GM12878 (cell line): ENCODE measurements at regions not wholly inside any gene's neighbourhood (a gene's known extent, or its start where the extent isn't known, plus 50 kb on each side); places are given as distances from the start of the nearest gene placed in this dataset.
"Not testable (repeated sequence)": the region's sequence is repeated elsewhere in the genome, so short reads cannot be mapped to it uniquely, and the experiment has no call there.

Source experiments
- ATF7 ChIP-seq: fragments of 450-650 bp; IDR thresholded peaks from 2 replicates; pipeline ENCODE4 v1.6.1; 2016; ENCODE audit warnings: low read depth, mild to moderate bottlenecking
- CHD1 ChIP-seq: IDR thresholded peaks from 2 replicates; pipeline ENCODE4 v1.6.1; 2012; ENCODE audit warnings: low read depth, low read length, improper control_type of control experiment
- CREB1 ChIP-seq: IDR thresholded peaks from 2 replicates; pipeline ENCODE4 v1.6.1; 2012; ENCODE audit warnings: low read depth, mild to moderate bottlenecking, inconsistent platforms
- CTCF ChIP-seq, 3 experiments: IDR thresholded peaks in 2 of 3; conservative IDR thresholded peaks in 1 of 3; 2 replicates each; pipeline ENCODE4 v1.5.1; 2011; ENCODE audit warnings: low read depth in 3 of 3, low read length in 3 of 3, mild to moderate bottlenecking in 3 of 3, control low read depth in 2 of 3, moderate library complexity in 2 of 3, inconsistent platforms in 1 of 3, mixed read lengths in 1 of 3; ENCODE audit not compliant: control insufficient read depth in 2 of 3, insufficient read depth in 1 of 3; ENCODE audit errors: extremely low read depth in 1 of 3
- E2F4 ChIP-seq: IDR thresholded peaks from 2 replicates; pipeline ENCODE4 v1.6.1; 2012; ENCODE audit warnings: low read depth, low read length, improper control_type of control experiment
- EP300 ChIP-seq, 2 experiments: fragments of 150-350 bp in 1 of 2; IDR thresholded peaks; 2 replicates each; pipeline ENCODE4 v1.6.1; 2011 to 2012; ENCODE audit warnings: low read depth in 2 of 2, low read length in 2 of 2, borderline replicate concordance in 1 of 2, improper control_type of control experiment in 1 of 2, inconsistent platforms in 1 of 2; ENCODE audit not compliant: control insufficient read depth in 1 of 2
- KDM1A ChIP-seq: fragments of 200-600 bp; sonication (generic); IDR thresholded peaks from 2 replicates; pipeline ENCODE4 v1.6.1; 2016; ENCODE audit warnings: borderline replicate concordance
- MTA2 ChIP-seq: fragments of 450-650 bp; IDR thresholded peaks from 2 replicates; pipeline ENCODE4 v1.6.1; 2016; ENCODE audit warnings: low read depth, mild to moderate bottlenecking, moderate library complexity
- MYC ChIP-seq: IDR thresholded peaks from 2 replicates; pipeline ENCODE4 v1.6.1; 2011; ENCODE audit warnings: mild to moderate bottlenecking, low read length, moderate library complexity, inconsistent platforms; ENCODE audit not compliant: insufficient read depth, insufficient replicate concordance, insufficient read length, severe bottlenecking
- NR2C1 ChIP-seq: fragments of 450-650 bp; IDR thresholded peaks from 2 replicates; pipeline ENCODE4 v1.6.1; 2017; ENCODE audit warnings: antibody characterized with exemption, mild to moderate bottlenecking, moderate library complexity
- PAX5 ChIP-seq: IDR thresholded peaks from 2 replicates; pipeline ENCODE4 v1.6.1; 2011; ENCODE audit warnings: low read depth, low read length, borderline replicate concordance
- RAD21 ChIP-seq: IDR thresholded peaks from 2 replicates; pipeline ENCODE4 v1.6.1; 2011; ENCODE audit warnings: mild to moderate bottlenecking, low read depth, low read length, moderate library complexity; ENCODE audit not compliant: insufficient read depth
- SPI1 ChIP-seq: IDR thresholded peaks from 2 replicates; pipeline ENCODE4 v1.6.1; 2011; ENCODE audit warnings: low read depth, mild to moderate bottlenecking, low read length, moderate library complexity, borderline replicate concordance; ENCODE audit not compliant: insufficient read depth
- SUPT20H ChIP-seq: IDR thresholded peaks from 2 replicates; pipeline ENCODE4 v1.6.1; 2011; ENCODE audit warnings: low read depth, mild to moderate bottlenecking, low read length, moderate library complexity, borderline replicate concordance; ENCODE audit not compliant: control insufficient read depth

- not testable (repeated sequence) for TF ChIP-seq EP300 (IDR thresholded peaks at IDR 0.05; ENCODE audit: borderline replicate concordance in 1 of 2, control insufficient read depth in 1 of 2, low read depth in 2 of 2, low read length in 2 of 2); SPI1; MYC; RAD21; E2F4; SUPT20H; CTCF (IDR thresholded peaks at IDR 0.05 in 2 of 3, conservative IDR thresholded peaks at IDR 0.05 in 1 of 3; ENCODE audit: control insufficient read depth in 2 of 3, extremely low read depth in 1 of 3, insufficient read depth in 1 of 3, low read depth in 3 of 3, low read length in 3 of 3); MTA2; KDM1A; PAX5; ATF7; CHD1; CREB1; NR2C1
Measured at GRCh38 chr3:106360901-106361300, 492.1 kb upstream of the CBLB start.
